Neural progenitor cell (in vitro differentiated cells): ENCODE measurements at regions not wholly inside any gene's neighbourhood (a gene's known extent, or its start where the extent isn't known, plus 50 kb on each side); places are given as distances from the start of the nearest gene placed in this dataset.

Experiments used
- DNase-seq: peaks from one replicate; pipeline ENCODE4 v3.0.0-alpha.2; 2016; ENCODE audit warnings: low spot score
- H2AFZ ChIP-seq: fragments of 200-600 bp; sonication (generic); replicated peaks from 2 replicates; pipeline ENCODE4 v1.6.1; 2016; ENCODE audit warnings: antibody characterized with exemption
- H3F3A ChIP-seq: fragments of 200-600 bp; sonication (generic); 2 replicates; pipeline ENCODE4 v1.6.1; 2016; ENCODE audit warnings: antibody characterized with exemption, low read depth
- H3K27ac ChIP-seq: fragments of 200-600 bp; sonication (generic); 2 replicates; pipeline ENCODE4 v1.5.1; 2016; ENCODE audit warnings: mild to moderate bottlenecking
- H3K27me3 ChIP-seq: fragments of 200-600 bp; sonication (generic); 2 replicates; pipeline ENCODE4 v1.6.1; 2016; ENCODE audit warnings: mild to moderate bottlenecking, moderate library complexity
- H3K36me3 ChIP-seq: fragments of 200-600 bp; sonication (generic); 2 replicates; pipeline ENCODE4 v1.5.1; 2016
- H3K4me1 ChIP-seq: fragments of 200-600 bp; sonication (generic); 2 replicates; pipeline ENCODE4 v1.6.1; 2016; ENCODE audit warnings: mixed run types
- H3K4me2 ChIP-seq: fragments of 200-600 bp; sonication (generic); 2 replicates; pipeline ENCODE4 v1.6.1; 2016
- H3K4me3 ChIP-seq: fragments of 200-600 bp; sonication (generic); 2 replicates; pipeline ENCODE4 v1.5.1; 2016
- H3K79me2 ChIP-seq: fragments of 200-600 bp; sonication (generic); 2 replicates; pipeline ENCODE4 v1.6.1; 2016; ENCODE audit warnings: low read depth
- H3K9ac ChIP-seq: fragments of 200-600 bp; sonication (generic); 2 replicates; pipeline ENCODE4 v1.6.1; 2016
- H3K9me3 ChIP-seq: fragments of 200-600 bp; sonication (generic); 2 replicates; pipeline ENCODE4 v1.5.1; 2016; ENCODE audit warnings: low read depth
- H4K20me1 ChIP-seq: fragments of 200-600 bp; sonication (generic); 2 replicates; pipeline ENCODE4 v1.6.1; 2016; ENCODE audit warnings: low read depth
- H3K27ac Mint-ChIP-seq: 3 replicates; pipeline ENCODE4 v1.8.0; 2021; ENCODE audit warnings: mixed read lengths
- H3K27me3 Mint-ChIP-seq: 2 replicates; pipeline ENCODE4 v1.8.0; 2022; ENCODE audit warnings: low read depth, mild to moderate bottlenecking, inconsistent platforms, moderate library complexity, mixed read lengths; ENCODE audit not compliant: insufficient read depth
- H3K36me3 Mint-ChIP-seq: 3 replicates; pipeline ENCODE4 v1.8.0; 2021; ENCODE audit warnings: mixed read lengths
- H3K4me1 Mint-ChIP-seq: 3 replicates; pipeline ENCODE4 v1.8.0; 2021; ENCODE audit warnings: mixed read lengths
- H3K4me3 Mint-ChIP-seq: 3 replicates; pipeline ENCODE4 v1.8.0; 2021; ENCODE audit warnings: mild to moderate bottlenecking, moderate library complexity, mixed read lengths
- H3K9me3 Mint-ChIP-seq: 3 replicates; pipeline ENCODE4 v1.8.0; 2020; ENCODE audit warnings: mixed read lengths
- CTCF ChIP-seq: fragments of 200-600 bp; sonication (generic); IDR thresholded peaks from 2 replicates; pipeline ENCODE4 v1.5.1; 2017; ENCODE audit warnings: antibody characterized with exemption, mild to moderate bottlenecking
- EZH2 ChIP-seq: fragments of 200-600 bp; sonication (generic); IDR thresholded peaks from 2 replicates; pipeline ENCODE4 v1.6.1; 2017; ENCODE audit warnings: antibody characterized with exemption, mild to moderate bottlenecking, moderate library complexity
- EZH2phosphoT487 ChIP-seq: fragments of 200-600 bp; sonication (generic); IDR thresholded peaks from 2 replicates; pipeline ENCODE4 v1.6.1; 2017; ENCODE audit warnings: antibody characterized with exemption

GRCh38 chr13:37209621-37210580 is 104.4 kb upstream of the CSNK1A1L start:
- H3K27me3 ChIP-seq = no peaks in the 10 kb centered on the region

GRCh38 chr13:37207691-37208451 is 102.4 kb upstream of the CSNK1A1L start:
- Histone ChIP-seq H3K4me1 (no peaks in the 10 kb centered on the region), H3K4me2 (no peak overlapping the region), H3F3A (no peaks in the 10 kb centered on the region), H3K4me3 (no peak overlapping the region), H3K9me3 (no peaks in the 10 kb centered on the region), H4K20me1 (no peaks in the 10 kb centered on the region), H3K27me3 (no peaks in the 10 kb centered on the region), H2AFZ (no peak overlapping the region), H3K27ac (no peak overlapping the region), H3K79me2 (no peaks in the 10 kb centered on the region), H3K9ac (no peak overlapping the region), H3K36me3 (no peaks in the 10 kb centered on the region)
- H3K27ac Mint-ChIP-seq = no peak overlapping the region
- H3K9me3 Mint-ChIP-seq = no peaks in the 10 kb centered on the region
- no peak for TF ChIP-seq EZH2
- TF ChIP-seq EZH2phosphoT487 = no peak
- no peak for TF ChIP-seq CTCF
- no peaks in the 10 kb centered on the region for H3K36me3 Mint-ChIP-seq
- H3K4me1 Mint-ChIP-seq = no peaks in the 10 kb centered on the region
- H3K27me3 Mint-ChIP-seq = no peaks in the 10 kb centered on the region
- H3K4me3 Mint-ChIP-seq = no peak overlapping the region
- no peak for DNase-seq

More at GRCh38 chr13:37209621-37210580, 104.4 kb upstream of the CSNK1A1L start:
- Histone ChIP-seq H4K20me1 (no peaks in the 10 kb centered on the region), H2AFZ (no peak overlapping the region), H3K4me1 (no peaks in the 10 kb centered on the region), H3F3A (no peaks in the 10 kb centered on the region), H3K4me2 (no peak overlapping the region), H3K79me2 (no peaks in the 10 kb centered on the region), H3K27ac (no peak overlapping the region), H3K9me3 (no peaks in the 10 kb centered on the region), H3K4me3 (no peak overlapping the region), H3K36me3 (no peaks in the 10 kb centered on the region), H3K9ac (no peak overlapping the region)
- Mint-ChIP-seq H3K36me3 (no peaks in the 10 kb centered on the region), H3K27me3 (no peaks in the 10 kb centered on the region), H3K4me1 (no peaks in the 10 kb centered on the region), H3K27ac (no peak overlapping the region), H3K4me3 (no peak overlapping the region), H3K9me3 (no peaks in the 10 kb centered on the region)
- TF ChIP-seq EZH2 (no peak), CTCF (no peak), EZH2phosphoT487 (no peak)
- DNase-seq = no peak

- Mint-ChIP-seq H3K4me3 (no peak overlapping the region), H3K36me3 (no peaks in the 10 kb centered on the region), H3K4me1 (peaks cover 11% of the 10 kb centered on the region), H3K9me3 (no peaks in the 10 kb centered on the region), H3K27ac (no peak overlapping the region), H3K27me3 (peaks cover 2% of the 10 kb centered on the region)
- TF ChIP-seq CTCF = no peak
- no peak for TF ChIP-seq EZH2
- TF ChIP-seq EZH2phosphoT487 = no peak
- no peaks in the 10 kb centered on the region for H3K36me3 ChIP-seq
- peaks cover 15% of the 10 kb centered on the region for H3K4me1 ChIP-seq
- no peak overlapping the region for H3K4me3 ChIP-seq
- no peaks in the 10 kb centered on the region for H4K20me1 ChIP-seq
- no peak overlapping the region for H3K9ac ChIP-seq
- H3F3A ChIP-seq = peaks cover 13% of the 10 kb centered on the region
- H3K79me2 ChIP-seq = no peaks in the 10 kb centered on the region
- no peaks in the 10 kb centered on the region for H3K9me3 ChIP-seq
- no peak overlapping the region for H3K4me2 ChIP-seq
- H3K27ac ChIP-seq = no peak overlapping the region
- no peaks in the 10 kb centered on the region for H3K27me3 ChIP-seq
- no peak for DNase-seq
- H2AFZ ChIP-seq = no peak overlapping the region
These were observed 96.8 kb upstream of the CSNK1A1L start for GRCh38 chr13:37202264-37202663.
